Vagina (tissue), 2 donors: ENCODE measurements at regions not wholly inside any gene's neighbourhood (a gene's known extent, or its start where the extent isn't known, plus 50 kb on each side); places are given as distances from the start of the nearest gene placed in this dataset.

Source experiments
- DNase-seq, 2 donors: peaks; one replicate each; pipeline ENCODE4 v3.0.0-alpha.2; 2017; ENCODE audit errors: extremely low spot score in 2 of 2
- H3K27ac ChIP-seq: fragments of 200-600 bp; sonication (generic); one replicate; pipeline ENCODE4 v1.5.1; 2019
- H3K27me3 ChIP-seq: fragments of 200-600 bp; sonication (generic); one replicate; pipeline ENCODE4 v1.5.1; 2019
- H3K36me3 ChIP-seq, 2 donors: fragments of 200-600 bp; sonication (generic); one replicate each; pipeline ENCODE4 v1.5.1; 2017 to 2019
- H3K4me1 ChIP-seq: fragments of 200-600 bp; sonication (generic); one replicate; pipeline ENCODE4 v1.5.1; 2019
- H3K4me3 ChIP-seq, 2 donors: fragments of 200-600 bp; sonication (generic); 1 replicate in 1 of 2; 2 replicates in 1 of 2; pipeline ENCODE4 v1.5.1; 2016 to 2019
- H3K9me3 ChIP-seq: fragments of 200-600 bp; sonication (generic); one replicate; pipeline ENCODE4 v1.5.1; 2019
- POLR2A ChIP-seq, 2 donors: fragments of 450-650 bp; IDR thresholded peaks; one replicate each; pipeline ENCODE4 v1.6.1; 2017; ENCODE audit warnings: antibody characterized with exemption in 2 of 2, mild to moderate bottlenecking in 2 of 2, moderate library complexity in 2 of 2
- POLR2AphosphoS5 ChIP-seq, 2 donors: sonication (generic); formaldehyde crosslinking; IDR thresholded peaks; one replicate each; pipeline ENCODE4 v1.9.0; 2017; ENCODE audit warnings: antibody characterized with exemption in 2 of 2, mild to moderate bottlenecking in 2 of 2, low read depth in 1 of 2; ENCODE audit not compliant: insufficient read depth in 1 of 2
- intact Hi-C: fragments of 100-400 bp; cut with DNase I; formaldehyde crosslinking; loops from one replicate; pipeline ENCODE4 v1.15.1; 2023
- TF ChIP-seq, protein P1 (sequence below), 3 experiments: fragments of 450-650 bp in 2 of 3; fragments of 200-600 bp in 1 of 3; sonication (generic) in 1 of 3; IDR thresholded peaks; one replicate each; pipeline ENCODE4 v1.5.1; 2017 to 2019; ENCODE audit warnings: antibody characterized with exemption in 3 of 3, mild to moderate bottlenecking in 2 of 3, moderate library complexity in 2 of 3

GRCh38 chr3:155239960-155240359 is 53.5 kb downstream of the STRIT1 start:
- no peak overlapping the region for H3K27ac ChIP-seq
- no peaks in the 10 kb centered on the region for H3K27me3 ChIP-seq
- H3K36me3 ChIP-seq: no peaks in the 10 kb centered on the region
- no peaks in the 10 kb centered on the region for H3K4me1 ChIP-seq
- H3K9me3 ChIP-seq: no peaks in the 10 kb centered on the region
- DNase-seq: no peak
- TF ChIP-seq POLR2A (IDR thresholded peaks at IDR 0.05) (no peak), POLR2AphosphoS5 (IDR thresholded peaks at IDR 0.05; ENCODE audit: insufficient read depth in 1 of 2, low read depth in 1 of 2) (no peak)
- TF ChIP-seq, protein P1, sequence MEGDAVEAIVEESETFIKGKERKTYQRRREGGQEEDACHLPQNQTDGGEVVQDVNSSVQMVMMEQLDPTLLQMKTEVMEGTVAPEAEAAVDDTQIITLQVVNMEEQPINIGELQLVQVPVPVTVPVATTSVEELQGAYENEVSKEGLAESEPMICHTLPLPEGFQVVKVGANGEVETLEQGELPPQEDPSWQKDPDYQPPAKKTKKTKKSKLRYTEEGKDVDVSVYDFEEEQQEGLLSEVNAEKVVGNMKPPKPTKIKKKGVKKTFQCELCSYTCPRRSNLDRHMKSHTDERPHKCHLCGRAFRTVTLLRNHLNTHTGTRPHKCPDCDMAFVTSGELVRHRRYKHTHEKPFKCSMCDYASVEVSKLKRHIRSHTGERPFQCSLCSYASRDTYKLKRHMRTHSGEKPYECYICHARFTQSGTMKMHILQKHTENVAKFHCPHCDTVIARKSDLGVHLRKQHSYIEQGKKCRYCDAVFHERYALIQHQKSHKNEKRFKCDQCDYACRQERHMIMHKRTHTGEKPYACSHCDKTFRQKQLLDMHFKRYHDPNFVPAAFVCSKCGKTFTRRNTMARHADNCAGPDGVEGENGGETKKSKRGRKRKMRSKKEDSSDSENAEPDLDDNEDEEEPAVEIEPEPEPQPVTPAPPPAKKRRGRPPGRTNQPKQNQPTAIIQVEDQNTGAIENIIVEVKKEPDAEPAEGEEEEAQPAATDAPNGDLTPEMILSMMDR (IDR thresholded peaks at IDR 0.05): no peak
- H3K4me3 ChIP-seq: no peak overlapping the region
- intact Hi-C loops: loop anchor here (5.0 kb wide), 1 partner anchor 1342 kb away; no protein-coding TSS in a partner anchor

GRCh38 chr3:155238845-155239244 is 54.6 kb downstream of the STRIT1 start:
- H3K27ac ChIP-seq: no peak overlapping the region
- no peak overlapping the region for H3K4me3 ChIP-seq
- H3K4me1 ChIP-seq: no peaks in the 10 kb centered on the region
- no peaks in the 10 kb centered on the region for H3K36me3 ChIP-seq
- H3K27me3 ChIP-seq: no peaks in the 10 kb centered on the region
- DNase-seq: no peak
- intact Hi-C loops: no loop called here
- H3K9me3 ChIP-seq: no peaks in the 10 kb centered on the region
- TF ChIP-seq, protein P1 (IDR thresholded peaks at IDR 0.05): no peak
- TF ChIP-seq POLR2AphosphoS5 (IDR thresholded peaks at IDR 0.05; ENCODE audit: insufficient read depth in 1 of 2, low read depth in 1 of 2): no peak
- no peak for TF ChIP-seq POLR2A (IDR thresholded peaks at IDR 0.05)

GRCh38 chr3:155236473-155236872 is 57.0 kb downstream of the STRIT1 start:
- DNase-seq: no peak
- TF ChIP-seq POLR2A (IDR thresholded peaks at IDR 0.05) (no peak), POLR2AphosphoS5 (IDR thresholded peaks at IDR 0.05; ENCODE audit: insufficient read depth in 1 of 2, low read depth in 1 of 2) (no peak)
- TF ChIP-seq, protein P1 (IDR thresholded peaks at IDR 0.05): no peak
- Histone ChIP-seq H3K27me3 (no peaks in the 10 kb centered on the region), H3K27ac (no peak overlapping the region), H3K9me3 (no peaks in the 10 kb centered on the region), H3K4me1 (peaks cover 10% of the 10 kb centered on the region), H3K4me3 (no peak overlapping the region), H3K36me3 (no peaks in the 10 kb centered on the region)
- intact Hi-C loops: no loop called here
